GM18498 (cell line): ENCODE measurements at regions not wholly inside any gene's neighbourhood (a gene's known extent, or its start where the extent isn't known, plus 50 kb on each side); places are given as distances from the start of the nearest gene placed in this dataset.
"Not testable (repeated sequence)": the region's sequence is repeated elsewhere in the genome, so short reads cannot be mapped to it uniquely, and the experiment has no call there.

Experiments used
- ATAC-seq: cut with Tn5 transposase; IDR thresholded peaks from one replicate; pipeline ENCODE4 v1.9.1; 2021; ENCODE audit warnings: mild to moderate bottlenecking, moderate library complexity; ENCODE audit not compliant: unreplicated experiment

- ATAC-seq, result no peak
Observed at GRCh38 chr14:83827383-83827782, 1702.6 kb upstream of the FLRT2 start.

- no peak for ATAC-seq
Observed at GRCh38 chr14:83828406-83828805, 1701.5 kb upstream of the FLRT2 start.

- ATAC-seq, result no peak
Observed at GRCh38 chr14:83830316-83830715, 1699.6 kb upstream of the FLRT2 start.

- ATAC-seq, result no peak
Observed at GRCh38 chr14:83838226-83838625, 1691.7 kb upstream of the FLRT2 start.

GRCh38 chr14:83842547-83842946 is 1687.4 kb upstream of the FLRT2 start:
- no peak for ATAC-seq

GRCh38 chr14:83847102-83847501 is 1682.8 kb upstream of the FLRT2 start:
- ATAC-seq, result no peak

GRCh38 chr14:83850092-83850491 is 1679.9 kb upstream of the FLRT2 start:
- ATAC-seq, result no peak

GRCh38 chr14:83856334-83856733 is 1673.6 kb upstream of the FLRT2 start:
- ATAC-seq, result no peak

- no peak for ATAC-seq
Observed at GRCh38 chr14:83860631-83861155, 1669.3 kb upstream of the FLRT2 start.

- ATAC-seq, result no peak
Observed at GRCh38 chr14:83863042-83863774, 1666.7 kb upstream of the FLRT2 start.

- ATAC-seq, result no peak
Observed at GRCh38 chr14:83864106-83864505, 1665.8 kb upstream of the FLRT2 start.

GRCh38 chr14:83867566-83868225 is 1662.2 kb upstream of the FLRT2 start:
- ATAC-seq, result no peak

- ATAC-seq, result no peak
Observed at GRCh38 chr14:83870546-83871270, 1659.2 kb upstream of the FLRT2 start.

- no peak for ATAC-seq
Observed at GRCh38 chr14:83873669-83874068, 1656.3 kb upstream of the FLRT2 start.

- no peak for ATAC-seq
Observed at GRCh38 chr14:83874662-83875061, 1655.3 kb upstream of the FLRT2 start.

- no peak for ATAC-seq
Observed at GRCh38 chr14:83883732-83884131, 1646.2 kb upstream of the FLRT2 start.

GRCh38 chr14:83885837-83886293 is 1644.1 kb upstream of the FLRT2 start:
- ATAC-seq, result no peak

GRCh38 chr14:83887866-83888265 is 1642.1 kb upstream of the FLRT2 start:
- no peak for ATAC-seq

- ATAC-seq, result no peak
Observed at GRCh38 chr14:83893447-83893846, 1636.5 kb upstream of the FLRT2 start.

- no peak for ATAC-seq
Observed at GRCh38 chr14:83894568-83894967, 1635.4 kb upstream of the FLRT2 start.

- not testable (repeated sequence) for ATAC-seq
Observed at GRCh38 chr14:83898558-83898957, 1631.4 kb upstream of the FLRT2 start.

GRCh38 chr14:83899706-83900105 is 1630.2 kb upstream of the FLRT2 start:
- no peak for ATAC-seq
